SU-DHL-6 (cell line): ENCODE measurements at regions not wholly inside any gene's neighbourhood (a gene's known extent, or its start where the extent isn't known, plus 50 kb on each side); places are given as distances from the start of the nearest gene placed in this dataset.

Experiments used
- EZH2phosphoT487 ChIP-seq: fragments of 200-600 bp; sonication (generic), shearing (Covaris generic); conservative IDR thresholded peaks from 2 replicates; pipeline ENCODE4 v1.6.1; 2018; ENCODE audit warnings: mild to moderate bottlenecking, antibody characterized with exemption, low read length, moderate library complexity, mixed read lengths
- TF ChIP-seq, protein P1 (sequence below): fragments of 200-600 bp; sonication (generic); IDR thresholded peaks from one replicate; pipeline ENCODE4 v1.5.1; 2017; ENCODE audit warnings: antibody characterized with exemption, mild to moderate bottlenecking, low read length, moderate library complexity; ENCODE audit not compliant: insufficient read depth, poor library complexity, severe bottlenecking

DNA sequence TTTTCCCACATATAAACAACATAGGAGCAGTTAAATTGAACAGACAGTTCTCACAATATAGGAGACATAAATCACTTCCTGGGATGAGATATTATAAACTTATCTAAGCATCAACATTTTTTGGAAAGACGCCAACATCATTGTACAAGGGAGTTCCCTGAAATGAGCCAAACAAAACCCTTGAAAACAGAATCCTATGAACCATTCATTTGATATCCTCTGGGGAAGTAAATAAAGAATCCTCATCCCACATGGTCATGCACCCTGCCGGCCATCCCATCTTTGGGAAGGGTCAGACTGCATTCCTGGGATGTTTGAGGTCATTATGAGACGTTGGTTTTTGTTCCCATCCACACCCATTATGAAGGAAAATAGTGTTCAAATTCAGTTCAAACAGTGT, 111.8 kb upstream of the USP25 start:
- TF ChIP-seq, protein P1, sequence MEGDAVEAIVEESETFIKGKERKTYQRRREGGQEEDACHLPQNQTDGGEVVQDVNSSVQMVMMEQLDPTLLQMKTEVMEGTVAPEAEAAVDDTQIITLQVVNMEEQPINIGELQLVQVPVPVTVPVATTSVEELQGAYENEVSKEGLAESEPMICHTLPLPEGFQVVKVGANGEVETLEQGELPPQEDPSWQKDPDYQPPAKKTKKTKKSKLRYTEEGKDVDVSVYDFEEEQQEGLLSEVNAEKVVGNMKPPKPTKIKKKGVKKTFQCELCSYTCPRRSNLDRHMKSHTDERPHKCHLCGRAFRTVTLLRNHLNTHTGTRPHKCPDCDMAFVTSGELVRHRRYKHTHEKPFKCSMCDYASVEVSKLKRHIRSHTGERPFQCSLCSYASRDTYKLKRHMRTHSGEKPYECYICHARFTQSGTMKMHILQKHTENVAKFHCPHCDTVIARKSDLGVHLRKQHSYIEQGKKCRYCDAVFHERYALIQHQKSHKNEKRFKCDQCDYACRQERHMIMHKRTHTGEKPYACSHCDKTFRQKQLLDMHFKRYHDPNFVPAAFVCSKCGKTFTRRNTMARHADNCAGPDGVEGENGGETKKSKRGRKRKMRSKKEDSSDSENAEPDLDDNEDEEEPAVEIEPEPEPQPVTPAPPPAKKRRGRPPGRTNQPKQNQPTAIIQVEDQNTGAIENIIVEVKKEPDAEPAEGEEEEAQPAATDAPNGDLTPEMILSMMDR: no peak
- TF ChIP-seq EZH2phosphoT487: no peak
